GM19468 (cell line): ENCODE measurements at regions not wholly inside any gene's neighbourhood (a gene's known extent, or its start where the extent isn't known, plus 50 kb on each side); places are given as distances from the start of the nearest gene placed in this dataset.

Source experiments
- ATAC-seq: cut with Tn5 transposase; IDR thresholded peaks from one replicate; pipeline ENCODE4 v1.9.1; 2021; ENCODE audit warnings: mild to moderate bottlenecking, moderate library complexity, moderate number of reproducible peaks; ENCODE audit not compliant: unreplicated experiment; ENCODE audit errors: extremely low read depth

DNA sequence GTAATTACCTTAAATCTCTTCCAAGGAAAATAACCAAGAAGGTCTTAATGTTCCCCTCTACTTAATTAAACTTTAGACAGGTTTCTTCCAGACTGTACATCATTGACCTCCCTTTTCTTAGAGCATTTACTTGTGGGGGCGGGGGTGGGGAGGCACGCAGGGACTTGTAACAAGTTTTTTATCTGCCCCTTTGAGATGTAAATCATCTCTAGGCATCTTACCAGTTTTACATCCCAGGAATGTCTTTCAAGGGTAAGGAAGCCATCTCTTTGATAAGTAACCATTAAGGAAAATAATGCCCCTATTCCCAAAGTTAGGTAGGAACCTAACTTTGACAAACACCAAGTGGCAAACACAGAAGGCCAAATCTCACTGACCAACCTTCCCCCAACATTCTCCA, 528.6 kb downstream of the SUCLA2 start:
- no peak for ATAC-seq

GRCh38 chr13:47463726-47464125, 537.3 kb downstream of the SUCLA2 start:
- no peak for ATAC-seq

- no peak for ATAC-seq
These were observed 538.1 kb downstream of the SUCLA2 start for GRCh38 chr13:47463002-47463401.

DNA sequence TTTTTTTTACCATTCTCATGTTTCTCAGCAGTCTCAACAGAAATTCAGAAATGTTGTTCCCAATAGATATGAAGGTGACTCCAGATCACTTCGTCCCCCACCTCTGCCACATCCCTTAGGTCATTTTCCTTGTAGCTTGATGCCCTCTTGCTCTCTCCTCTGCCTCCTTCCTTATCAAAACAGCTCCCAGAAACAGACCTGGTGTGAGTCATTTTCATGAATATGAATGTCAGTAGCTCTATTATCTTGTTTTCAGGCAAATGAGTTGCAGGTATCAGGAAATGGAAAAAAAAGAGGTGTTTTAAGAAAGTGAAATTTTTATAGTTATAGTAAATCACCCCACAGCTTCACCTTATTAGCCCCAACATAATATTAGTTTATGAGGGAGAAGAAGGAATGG, 539.3 kb downstream of the SUCLA2 start:
- ATAC-seq: no peak

DNA sequence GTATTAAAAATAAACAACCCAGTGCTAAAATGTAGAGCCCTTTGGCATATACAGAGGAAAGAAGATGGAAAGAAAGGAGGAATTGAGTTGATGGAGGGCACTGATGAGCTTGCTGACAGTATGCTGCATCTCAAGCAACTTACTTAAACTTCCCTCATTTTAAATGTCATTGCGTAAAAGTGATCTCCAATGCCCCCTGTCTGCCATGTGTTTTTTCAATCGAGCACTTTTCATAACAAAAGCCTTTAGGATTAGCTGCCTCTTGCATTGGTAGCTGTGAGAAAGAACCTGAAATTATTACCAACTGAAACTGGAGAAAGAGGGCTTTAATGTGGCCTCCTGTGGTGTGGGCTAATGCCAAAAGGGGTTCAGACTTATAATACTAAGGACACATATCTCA, 541.6 kb downstream of the SUCLA2 start:
- no peak for ATAC-seq

- ATAC-seq: no peak
These were observed 543.4 kb downstream of the SUCLA2 start for GRCh38 chr13:47457626-47458025.

- ATAC-seq: no peak
These were observed 545.4 kb downstream of the SUCLA2 start for GRCh38 chr13:47455626-47456025.

GRCh38 chr13:47454986-47455385, 546.1 kb downstream of the SUCLA2 start:
- no peak for ATAC-seq

DNA sequence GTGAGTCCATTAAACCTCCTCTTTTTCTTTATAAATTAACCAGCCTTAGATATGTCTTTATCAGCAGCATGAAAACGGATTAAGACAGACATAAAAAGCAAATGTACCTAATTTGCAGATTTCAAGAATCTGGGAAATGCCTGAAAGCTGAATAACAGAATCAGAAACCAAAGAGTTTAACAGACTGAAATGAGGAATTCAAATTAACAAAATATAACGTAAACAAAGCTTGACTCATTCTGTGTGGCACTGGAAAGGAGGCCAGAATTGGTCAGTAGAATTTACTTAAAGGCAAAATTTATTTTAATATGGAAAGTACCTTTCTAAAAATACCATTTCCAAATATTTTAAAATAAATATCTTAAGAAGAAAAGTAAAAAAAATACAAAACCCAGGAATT, 540.6 kb upstream of the HTR2A start:
- no peak for ATAC-seq

- no peak for ATAC-seq
These were observed 536.7 kb upstream of the HTR2A start for GRCh38 chr13:47433461-47434005.

GRCh38 chr13:47426126-47426849, 529.4 kb upstream of the HTR2A start:
- no peak for ATAC-seq

DNA sequence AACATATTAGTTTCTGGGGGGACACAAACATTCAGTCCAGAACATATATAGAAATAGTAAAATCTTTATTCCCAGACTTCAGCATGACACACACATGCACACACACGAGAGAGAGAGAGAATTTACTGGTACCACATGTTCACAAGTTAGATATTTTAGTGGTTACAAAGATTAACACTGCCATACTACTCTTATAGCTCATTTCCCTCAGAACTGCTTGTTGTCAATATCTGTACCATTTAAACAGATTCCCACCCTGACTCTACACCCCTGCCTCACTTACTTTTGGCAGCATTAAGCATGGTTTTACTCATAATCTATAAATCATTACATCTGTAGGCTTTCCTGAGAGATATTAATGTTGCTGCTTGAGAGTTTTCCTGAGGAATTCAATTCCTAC, 524.7 kb upstream of the HTR2A start:
- no peak for ATAC-seq

DNA sequence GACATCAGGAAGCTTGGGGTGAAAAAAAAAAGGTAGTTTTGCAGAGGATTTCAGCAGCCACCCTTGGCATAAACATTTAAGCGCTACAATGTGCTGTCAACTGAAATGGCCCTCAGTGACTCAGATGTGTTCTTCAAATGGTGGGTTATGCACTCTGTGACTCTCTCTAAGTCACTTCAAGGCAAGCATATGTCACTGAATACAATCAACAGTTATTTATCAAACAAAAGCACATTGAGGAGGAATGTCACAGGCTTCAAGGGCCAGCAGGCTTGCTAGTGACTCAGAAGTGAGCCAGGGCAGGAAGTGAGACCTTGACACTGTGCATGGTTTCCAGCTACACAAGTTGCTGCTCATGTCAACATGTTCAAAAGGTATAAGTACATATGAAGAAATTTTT, 523.7 kb upstream of the HTR2A start:
- no peak for ATAC-seq

- no peak for ATAC-seq
These were observed 523.2 kb upstream of the HTR2A start for GRCh38 chr13:47420020-47420419.

DNA sequence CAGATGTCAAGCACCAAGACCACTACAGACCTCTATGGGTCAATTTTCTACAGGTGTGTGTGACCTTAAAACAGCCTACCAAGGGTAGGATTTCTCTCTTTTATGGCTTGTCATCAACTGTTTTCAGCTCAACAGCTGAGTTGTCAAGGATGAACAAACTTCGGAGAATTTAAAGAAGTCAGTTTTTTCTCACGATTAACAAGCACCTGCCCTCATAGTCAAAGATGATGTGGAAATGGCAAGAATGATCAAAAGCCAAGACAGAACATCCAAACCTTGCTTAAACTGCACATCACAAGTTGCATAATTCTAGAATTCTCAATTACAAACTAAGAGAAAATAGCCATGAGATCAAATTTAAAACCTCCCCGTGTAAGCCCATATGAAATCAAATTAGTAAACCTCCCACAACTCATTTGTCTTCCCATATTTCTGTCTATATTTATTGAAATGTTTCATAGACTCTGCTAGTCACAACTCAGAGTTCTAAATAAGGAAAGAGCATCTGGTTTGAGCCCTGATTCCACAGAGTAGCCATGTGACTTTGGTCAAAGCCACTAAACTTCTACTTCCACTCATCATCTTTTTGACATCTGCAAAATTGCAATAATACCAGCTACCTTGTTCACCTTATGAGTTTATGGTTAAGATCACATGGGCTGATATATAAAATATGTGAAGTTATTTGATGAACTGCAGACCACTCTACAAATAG, 521.5 kb upstream of the HTR2A start:
- ATAC-seq: no peak

- no peak for ATAC-seq
These were observed 520.6 kb upstream of the HTR2A start for GRCh38 chr13:47417485-47417884.

DNA sequence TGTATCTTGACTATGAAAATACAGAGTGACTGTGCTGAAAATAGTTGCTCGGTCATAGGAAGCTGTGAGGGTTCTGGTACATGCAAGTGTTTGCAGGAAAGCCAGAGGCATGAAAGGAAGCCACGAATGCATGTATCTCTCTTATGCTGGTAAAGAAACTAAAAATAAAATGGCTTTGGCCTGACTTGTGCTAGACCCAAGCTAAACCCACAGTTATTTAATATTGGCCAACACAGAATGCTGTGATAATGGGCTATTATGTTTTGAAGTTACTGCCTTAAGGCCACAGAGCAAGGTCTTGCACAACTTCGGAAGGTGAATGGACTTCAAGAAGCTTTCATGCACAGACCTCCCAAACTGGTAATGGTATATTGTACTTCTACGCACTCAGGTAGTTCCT, 518.2 kb upstream of the HTR2A start:
- ATAC-seq: no peak

GRCh38 chr13:47413526-47413925, 516.7 kb upstream of the HTR2A start:
- no peak for ATAC-seq

DNA sequence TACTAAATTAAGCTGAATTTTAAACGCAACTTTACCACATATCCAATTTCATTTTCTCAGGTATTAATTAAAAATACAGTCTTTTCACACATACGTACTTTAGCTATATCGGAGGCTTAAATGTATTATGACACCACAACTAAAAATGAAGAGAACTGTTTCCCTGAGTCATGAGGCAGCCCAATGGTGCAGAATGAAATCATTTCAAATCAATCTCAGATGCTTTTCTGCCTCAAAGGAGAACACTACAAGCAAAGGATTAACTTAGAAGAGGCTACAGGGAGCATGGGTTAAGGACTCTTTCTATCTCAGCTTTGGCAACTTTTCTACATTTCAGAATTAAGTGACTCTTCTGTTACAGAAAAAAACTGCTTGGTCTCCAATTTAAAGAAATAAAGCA, 516.3 kb upstream of the HTR2A start:
- no peak for ATAC-seq

DNA sequence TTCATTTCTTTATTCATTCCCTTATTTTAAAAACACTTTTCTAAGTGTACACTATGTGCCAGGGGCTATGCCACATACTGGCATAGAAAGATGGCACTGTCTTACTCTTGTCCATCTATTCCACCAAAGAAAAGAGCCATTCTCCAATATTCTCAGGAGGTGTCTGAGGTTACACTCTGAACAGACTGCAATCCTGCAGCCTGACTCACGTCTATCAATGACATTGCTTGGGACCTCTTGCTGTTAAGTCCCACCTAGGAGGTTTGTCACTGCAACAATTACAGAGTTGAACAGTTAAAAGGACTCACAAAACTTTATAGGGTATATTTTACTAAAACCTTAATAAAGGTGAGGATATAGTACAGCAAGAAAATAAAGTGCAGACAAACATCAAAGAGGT, 512.9 kb upstream of the HTR2A start:
- no peak for ATAC-seq

GRCh38 chr13:47408546-47409319, 511.9 kb upstream of the HTR2A start:
- no peak for ATAC-seq
